ENCODE measurements at regions not wholly inside any gene's neighbourhood (a gene's known extent, or its start where the extent isn't known, plus 50 kb on each side); places are given as distances from the start of the nearest gene placed in this dataset.

DNA sequence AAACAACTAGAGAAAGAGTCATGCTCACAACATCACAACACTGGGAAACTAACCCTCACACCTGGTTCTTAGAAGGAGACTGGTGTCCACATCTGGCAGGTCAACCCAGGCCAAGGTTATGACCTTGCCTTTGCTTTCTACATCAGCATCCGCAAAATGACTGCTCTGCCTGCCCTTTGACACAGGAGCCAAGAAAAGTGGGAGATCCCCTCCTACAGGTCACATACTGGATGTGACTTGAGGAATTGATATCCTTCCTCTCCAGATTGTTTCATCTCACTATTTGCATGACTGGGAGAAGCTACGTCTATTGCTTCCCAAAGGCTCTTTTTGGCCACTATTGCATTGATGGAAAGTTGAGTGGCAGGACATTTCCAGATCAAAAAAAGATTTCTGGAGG lies 115.5 kb downstream of the MIS18A start:
- no peaks in the 10 kb centered on the region for H3K36me3 ChIP-seq (replicated peaks in 1 of 2; ENCODE audit: insufficient read depth in 1 of 2, low read depth in 2 of 2)
- H3K4me1 ChIP-seq = no peaks in the 10 kb centered on the region
- H3K27me3 ChIP-seq = no peaks in the 10 kb centered on the region
- ATAC-seq (no peak), DNase-seq (no peak)
- H3K9me3 ChIP-seq = no peaks in the 10 kb centered on the region
- no peak overlapping the region for H3K27ac ChIP-seq
- WGBS, 2 donors = 34 to 50% methylated on average over 2 of the region's 2 CpGs
- no peak for TF ChIP-seq POLR2A (IDR thresholded peaks at IDR 0.05)
- TF ChIP-seq, protein P1, sequence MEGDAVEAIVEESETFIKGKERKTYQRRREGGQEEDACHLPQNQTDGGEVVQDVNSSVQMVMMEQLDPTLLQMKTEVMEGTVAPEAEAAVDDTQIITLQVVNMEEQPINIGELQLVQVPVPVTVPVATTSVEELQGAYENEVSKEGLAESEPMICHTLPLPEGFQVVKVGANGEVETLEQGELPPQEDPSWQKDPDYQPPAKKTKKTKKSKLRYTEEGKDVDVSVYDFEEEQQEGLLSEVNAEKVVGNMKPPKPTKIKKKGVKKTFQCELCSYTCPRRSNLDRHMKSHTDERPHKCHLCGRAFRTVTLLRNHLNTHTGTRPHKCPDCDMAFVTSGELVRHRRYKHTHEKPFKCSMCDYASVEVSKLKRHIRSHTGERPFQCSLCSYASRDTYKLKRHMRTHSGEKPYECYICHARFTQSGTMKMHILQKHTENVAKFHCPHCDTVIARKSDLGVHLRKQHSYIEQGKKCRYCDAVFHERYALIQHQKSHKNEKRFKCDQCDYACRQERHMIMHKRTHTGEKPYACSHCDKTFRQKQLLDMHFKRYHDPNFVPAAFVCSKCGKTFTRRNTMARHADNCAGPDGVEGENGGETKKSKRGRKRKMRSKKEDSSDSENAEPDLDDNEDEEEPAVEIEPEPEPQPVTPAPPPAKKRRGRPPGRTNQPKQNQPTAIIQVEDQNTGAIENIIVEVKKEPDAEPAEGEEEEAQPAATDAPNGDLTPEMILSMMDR (IDR thresholded peaks at IDR 0.05) = no peak
- intact Hi-C loops (cut with DNase I) = no loop called here
- H3K4me3 ChIP-seq = no peak overlapping the region

- H3K27ac ChIP-seq = no peak overlapping the region
- no peaks in the 10 kb centered on the region for H3K36me3 ChIP-seq (replicated peaks in 1 of 2; ENCODE audit: insufficient read depth in 1 of 2, low read depth in 2 of 2)
- TF ChIP-seq, protein P1 (IDR thresholded peaks at IDR 0.05) = no peak
- TF ChIP-seq POLR2A (IDR thresholded peaks at IDR 0.05) = no peak
- intact Hi-C loops (cut with DNase I) = no loop called here
- 65 to 68% methylated on average over 6 of the region's 6 CpGs for WGBS, 2 donors
- H3K4me3 ChIP-seq = no peak overlapping the region
- no peaks in the 10 kb centered on the region for H3K4me1 ChIP-seq
- DNase-seq (no peak), ATAC-seq (no peak)
- H3K27me3 ChIP-seq = no peaks in the 10 kb centered on the region
- no peaks in the 10 kb centered on the region for H3K9me3 ChIP-seq
Observed at GRCh38 chr21:32162727-32163320, 116.0 kb downstream of the MIS18A start.

DNA sequence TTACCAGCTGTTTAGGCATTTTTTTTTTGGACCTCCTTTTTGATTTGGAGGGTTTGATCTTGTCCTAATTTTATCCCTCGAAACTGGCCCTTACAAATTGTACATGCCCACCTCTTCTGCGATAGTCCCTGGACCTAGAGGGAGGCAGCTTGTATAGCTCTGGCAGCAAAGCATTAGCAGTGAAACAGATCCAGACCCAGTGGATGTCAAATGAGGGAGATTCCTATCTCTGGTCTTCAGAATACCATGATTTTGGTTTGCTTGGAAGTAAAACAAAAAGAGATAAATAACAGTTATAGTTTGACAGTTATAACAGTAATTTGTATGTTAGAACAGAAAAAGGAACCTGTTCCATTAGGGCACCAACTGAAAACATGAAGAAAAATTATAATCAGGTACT lies 123.6 kb downstream of the MIS18A start:
- TF ChIP-seq POLR2A (IDR thresholded peaks at IDR 0.05) = no peak
- TF ChIP-seq, protein P1 (IDR thresholded peaks at IDR 0.05) = no peak
- H3K9me3 ChIP-seq = no peaks in the 10 kb centered on the region
- H3K4me3 ChIP-seq = no peak overlapping the region
- H3K27me3 ChIP-seq = no peaks in the 10 kb centered on the region
- ATAC-seq = no peak
- no peaks in the 10 kb centered on the region for H3K36me3 ChIP-seq (replicated peaks in 1 of 2; ENCODE audit: insufficient read depth in 1 of 2, low read depth in 2 of 2)
- 66 to 87% methylated on average over 2 of the region's 2 CpGs for WGBS, 2 donors
- no peak overlapping the region for H3K27ac ChIP-seq
- intact Hi-C loops (cut with DNase I) = no loop called here
- DNase-seq = no peak
- H3K4me1 ChIP-seq = no peaks in the 10 kb centered on the region

DNA sequence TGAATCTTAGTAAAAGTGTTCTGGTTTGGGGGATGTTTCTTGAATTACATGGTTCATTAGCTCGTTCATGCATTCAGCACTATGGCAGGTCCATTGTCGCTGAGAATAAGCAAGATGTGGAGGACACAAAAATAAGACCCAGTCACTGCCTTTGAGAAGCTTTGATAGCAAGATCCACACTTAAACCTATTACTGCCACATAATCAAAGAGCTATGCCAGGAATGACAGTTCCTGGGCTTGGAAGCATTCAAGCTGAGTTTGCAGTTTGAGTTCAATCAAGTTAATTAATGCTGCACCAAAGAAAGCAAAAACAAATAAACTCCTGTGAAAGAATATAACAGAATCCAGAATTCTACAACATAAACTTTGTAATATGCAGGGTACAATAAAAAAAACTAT lies 131.8 kb downstream of the MIS18A start:
- TF ChIP-seq, protein P1 (IDR thresholded peaks at IDR 0.05) = no peak
- TF ChIP-seq POLR2A (IDR thresholded peaks at IDR 0.05) = no peak
- no peak for ATAC-seq
- intact Hi-C loops (cut with DNase I) = no loop called here

DNA sequence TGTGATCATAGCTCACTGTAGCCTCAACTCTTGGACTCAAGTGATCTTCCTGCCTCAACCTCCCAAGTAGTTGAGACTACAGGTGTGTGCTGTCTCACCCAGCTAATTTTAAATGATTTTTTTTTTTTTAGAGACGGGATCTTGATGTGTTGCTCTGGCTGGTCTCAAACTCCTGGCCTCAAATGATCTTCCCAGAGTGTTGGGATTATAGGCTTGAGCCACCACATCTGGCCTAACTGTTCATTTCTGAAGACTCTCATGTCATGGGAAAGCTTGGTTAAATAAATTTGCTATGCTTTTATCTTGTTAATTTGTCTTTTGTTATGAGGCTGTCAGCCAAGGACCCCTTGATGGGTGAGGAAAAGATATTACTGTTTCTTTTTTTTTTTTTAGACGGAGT lies 134.0 kb downstream of the MIS18A start:
- Histone ChIP-seq H3K27me3 (no peaks in the 10 kb centered on the region), H3K9me3 (no peaks in the 10 kb centered on the region), H3K4me1 (no peaks in the 10 kb centered on the region), H3K36me3 (replicated peaks in 1 of 2; ENCODE audit: insufficient read depth in 1 of 2, low read depth in 2 of 2) (no peaks in the 10 kb centered on the region), H3K4me3 (no peak overlapping the region), H3K27ac (no peak overlapping the region)
- DNase-seq = no peak
- intact Hi-C loops (cut with DNase I) = no loop called here
- TF ChIP-seq POLR2A (IDR thresholded peaks at IDR 0.05) = no peak
- TF ChIP-seq, protein P1 (IDR thresholded peaks at IDR 0.05) = no peak
- WGBS, 2 donors = 75 to 78% methylated on average over 2 of the region's 2 CpGs
- ATAC-seq = no peak

More for the DNA sequence above, 131.8 kb downstream of the MIS18A start:
- WGBS, 2 donors = 23 to 75% methylated on average over 2 of the region's 2 CpGs
- H3K27ac ChIP-seq = no peak overlapping the region
- H3K4me3 ChIP-seq = no peak overlapping the region
- no peak for DNase-seq
- H3K4me1 ChIP-seq = no peaks in the 10 kb centered on the region
- H3K27me3 ChIP-seq = no peaks in the 10 kb centered on the region
- H3K9me3 ChIP-seq = no peaks in the 10 kb centered on the region
- H3K36me3 ChIP-seq (replicated peaks in 1 of 2; ENCODE audit: insufficient read depth in 1 of 2, low read depth in 2 of 2) = no peaks in the 10 kb centered on the region
